ENCODE measurements at regions not wholly inside any gene's neighbourhood (a gene's known extent, or its start where the extent isn't known, plus 50 kb on each side); places are given as distances from the start of the nearest gene placed in this dataset.

DNA sequence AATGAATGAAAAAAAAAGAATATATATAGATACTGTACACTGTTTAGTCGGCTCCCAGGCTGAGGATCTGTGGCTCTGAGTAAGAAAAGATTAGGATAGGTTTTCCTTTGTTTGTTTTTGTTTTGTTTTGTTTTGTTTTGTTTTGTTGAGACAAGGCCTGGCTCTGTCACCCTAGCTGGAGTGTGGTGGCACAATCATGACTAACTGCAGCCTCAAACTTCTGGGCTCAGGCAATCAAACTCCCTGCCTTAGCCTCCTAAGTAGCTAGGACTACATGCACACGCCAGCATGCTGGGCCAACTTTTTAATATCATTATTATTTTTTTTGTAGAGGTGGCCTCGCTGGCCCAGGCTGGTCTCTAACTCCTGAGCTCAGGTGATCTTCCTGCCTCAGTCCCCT is 87.9 kb upstream of the PTBP2 start:
- Histone ChIP-seq H3K27ac (no peak overlapping the region), H3K79me2 (ENCODE audit: insufficient read depth) (no peaks in the 10 kb centered on the region), H3K9me2 (ENCODE audit: insufficient read depth) (no peaks in the 10 kb centered on the region), H3K4me2 (ENCODE audit: unreplicated experiment) (no peak overlapping the region), H2AFZ (no peak overlapping the region), H3K4me3 (no peak overlapping the region), H3F3A (ENCODE audit: insufficient read depth) (no peaks in the 10 kb centered on the region), H3K27me3 (replicated peaks; ENCODE audit: insufficient read depth) (no peaks in the 10 kb centered on the region), H3K36me3 (ENCODE audit: low read depth) (no peaks in the 10 kb centered on the region), H3K9me3 (ENCODE audit: low read depth) (no peaks in the 10 kb centered on the region), H3K4me1 (ENCODE audit: insufficient read depth) (no peaks in the 10 kb centered on the region), H4K20me1 (ENCODE audit: insufficient read depth) (no peaks in the 10 kb centered on the region), H3K9ac (no peak overlapping the region)
- DNase-seq: no peak
- in situ Hi-C loops (cut with MboI): no loop called here
- TF ChIP-seq EZH2 (IDR thresholded peaks at IDR 0.05; ENCODE audit: insufficient read depth, poor library complexity, severe bottlenecking): no peak
- TF ChIP-seq EZH2phosphoT487 (IDR thresholded peaks at IDR 0.05; ENCODE audit: insufficient read depth, low read depth): no peak
- WGBS, 2 experiments (ENCODE audit: low coverage in 1 of 2, low lambda C conversion rate in 2 of 2, missing lambda C conversion rate in 2 of 2): 95 to 96% methylated on average over 3 of the region's 3 CpGs

DNA sequence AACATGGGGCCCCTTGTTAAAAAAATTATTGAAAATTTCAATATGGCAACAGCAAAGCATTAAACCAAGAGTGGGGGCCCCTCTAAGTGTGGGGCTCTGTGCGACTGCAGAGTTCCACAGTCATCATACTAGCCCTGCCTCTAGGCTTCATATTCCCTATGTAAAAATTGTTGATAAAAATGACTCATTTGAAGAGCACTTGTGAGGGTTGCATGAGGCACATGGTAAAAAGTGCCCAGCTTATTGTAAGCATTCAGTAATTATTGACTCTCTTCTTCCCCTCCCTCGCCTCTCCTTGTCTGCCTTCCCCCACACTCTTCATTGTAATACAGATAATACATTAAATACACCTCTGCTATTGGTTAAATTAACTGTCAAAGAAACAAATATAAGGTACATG is 86.7 kb upstream of the PTBP2 start:
- in situ Hi-C loops (cut with MboI): no loop called here
- Histone ChIP-seq H3F3A (ENCODE audit: insufficient read depth) (no peaks in the 10 kb centered on the region), H3K27ac (no peak overlapping the region), H2AFZ (no peak overlapping the region), H4K20me1 (ENCODE audit: insufficient read depth) (no peaks in the 10 kb centered on the region), H3K9me2 (ENCODE audit: insufficient read depth) (no peaks in the 10 kb centered on the region), H3K9me3 (ENCODE audit: low read depth) (no peaks in the 10 kb centered on the region), H3K9ac (no peak overlapping the region), H3K4me3 (no peak overlapping the region), H3K4me1 (ENCODE audit: insufficient read depth) (no peaks in the 10 kb centered on the region), H3K4me2 (ENCODE audit: unreplicated experiment) (no peak overlapping the region), H3K36me3 (ENCODE audit: low read depth) (no peaks in the 10 kb centered on the region), H3K79me2 (ENCODE audit: insufficient read depth) (no peaks in the 10 kb centered on the region), H3K27me3 (replicated peaks; ENCODE audit: insufficient read depth) (no peaks in the 10 kb centered on the region)
- WGBS, 2 experiments (ENCODE audit: low coverage in 1 of 2, low lambda C conversion rate in 2 of 2, missing lambda C conversion rate in 2 of 2): 97 to 99% methylated on average over 2 of the region's 2 CpGs
- no peak for DNase-seq
- TF ChIP-seq EZH2 (IDR thresholded peaks at IDR 0.05; ENCODE audit: insufficient read depth, poor library complexity, severe bottlenecking) (no peak), EZH2phosphoT487 (IDR thresholded peaks at IDR 0.05; ENCODE audit: insufficient read depth, low read depth) (no peak)

DNA sequence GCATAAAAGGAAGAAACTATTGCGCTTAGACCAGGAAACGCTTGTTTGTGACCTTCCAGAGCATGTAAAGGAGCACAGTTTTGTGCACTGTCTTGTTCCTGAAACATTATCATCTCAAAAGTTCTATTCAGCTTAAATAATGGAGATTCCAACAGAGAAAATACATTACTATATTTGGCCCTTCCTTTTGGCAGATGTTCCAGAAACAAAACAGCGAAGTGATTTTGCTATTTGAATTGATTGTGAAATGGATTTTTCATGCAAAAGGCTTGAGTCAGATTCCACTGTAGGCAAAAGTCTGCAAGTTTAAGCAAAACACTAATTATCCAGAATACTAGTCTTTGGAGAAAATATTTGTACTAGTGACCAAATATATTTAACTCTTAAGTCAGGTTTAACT is 80.3 kb upstream of the PTBP2 start:
- in situ Hi-C loops (cut with MboI): no loop called here
- no peak overlapping the region for H3K27ac ChIP-seq
- H3K36me3 ChIP-seq (ENCODE audit: low read depth): no peaks in the 10 kb centered on the region
- no peak overlapping the region for H2AFZ ChIP-seq
- 0 out of 2 replicates have a peak, but pooled peaks cover 4% of the 10 kb centered on the region for H3F3A ChIP-seq (ENCODE audit: insufficient read depth)
- no peak overlapping the region for H3K4me3 ChIP-seq
- no peak overlapping the region for H3K4me2 ChIP-seq (ENCODE audit: unreplicated experiment)
- no peaks in the 10 kb centered on the region for H3K27me3 ChIP-seq (replicated peaks; ENCODE audit: insufficient read depth)
- 57 to 60% methylated on average over 3 of the region's 3 CpGs for WGBS, 2 experiments (ENCODE audit: low coverage in 1 of 2, low lambda C conversion rate in 2 of 2, missing lambda C conversion rate in 2 of 2)
- no peak for TF ChIP-seq EZH2phosphoT487 (IDR thresholded peaks at IDR 0.05; ENCODE audit: insufficient read depth, low read depth)
- no peak overlapping the region for H3K9ac ChIP-seq
- H3K9me2 ChIP-seq (ENCODE audit: insufficient read depth): no peaks in the 10 kb centered on the region
- H3K9me3 ChIP-seq (ENCODE audit: low read depth): no peaks in the 10 kb centered on the region
- H3K79me2 ChIP-seq (ENCODE audit: insufficient read depth): no peaks in the 10 kb centered on the region
- H3K4me1 ChIP-seq (ENCODE audit: insufficient read depth): peaks cover 4% of the 10 kb centered on the region
- peak; percentile 73 for DNase-seq
- no peaks in the 10 kb centered on the region for H4K20me1 ChIP-seq (ENCODE audit: insufficient read depth)

DNA sequence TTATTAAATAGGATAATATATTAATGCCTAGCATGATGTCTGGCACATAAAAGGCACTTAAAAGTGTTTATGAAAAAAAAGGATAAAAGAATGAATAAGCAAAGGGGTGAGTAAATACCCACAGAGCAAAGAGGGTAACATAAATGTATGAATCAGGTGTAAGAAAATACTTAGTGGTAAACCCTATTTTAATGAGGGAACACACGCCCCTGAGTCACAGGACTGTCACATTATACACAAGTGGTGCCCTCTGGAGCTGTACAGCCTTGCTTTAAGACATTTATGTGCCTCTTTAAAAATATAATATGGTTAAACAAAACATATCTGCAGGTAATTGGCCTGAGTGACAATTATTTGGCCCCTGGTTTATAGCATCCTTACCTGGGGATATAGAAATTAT is 78.1 kb upstream of the PTBP2 start:
- no peak for DNase-seq
- H3K79me2 ChIP-seq (ENCODE audit: insufficient read depth): no peaks in the 10 kb centered on the region
- in situ Hi-C loops (cut with MboI): no loop called here
- 0 out of 2 replicates have a peak, but pooled peaks cover 4% of the 10 kb centered on the region for H3F3A ChIP-seq (ENCODE audit: insufficient read depth)
- H3K9ac ChIP-seq: no peak overlapping the region
- H3K27ac ChIP-seq: no peak overlapping the region
- TF ChIP-seq EZH2 (IDR thresholded peaks at IDR 0.05; ENCODE audit: insufficient read depth, poor library complexity, severe bottlenecking) (no peak), EZH2phosphoT487 (IDR thresholded peaks at IDR 0.05; ENCODE audit: insufficient read depth, low read depth) (no peak)
- no peak overlapping the region for H2AFZ ChIP-seq
- no peak overlapping the region for H3K4me3 ChIP-seq
- no peaks in the 10 kb centered on the region for H3K36me3 ChIP-seq (ENCODE audit: low read depth)
- no peaks in the 10 kb centered on the region for H3K27me3 ChIP-seq (replicated peaks; ENCODE audit: insufficient read depth)
- H3K4me2 ChIP-seq (ENCODE audit: unreplicated experiment): no peak overlapping the region
- 72 to 84% methylated on average over 1 of the region's 1 CpG for WGBS, 2 experiments (ENCODE audit: low coverage in 1 of 2, low lambda C conversion rate in 2 of 2, missing lambda C conversion rate in 2 of 2)
- no peaks in the 10 kb centered on the region for H3K9me2 ChIP-seq (ENCODE audit: insufficient read depth)
- peaks cover 4% of the 10 kb centered on the region for H3K4me1 ChIP-seq (ENCODE audit: insufficient read depth)
- H4K20me1 ChIP-seq (ENCODE audit: insufficient read depth): no peaks in the 10 kb centered on the region
- H3K9me3 ChIP-seq (ENCODE audit: low read depth): no peaks in the 10 kb centered on the region

DNA sequence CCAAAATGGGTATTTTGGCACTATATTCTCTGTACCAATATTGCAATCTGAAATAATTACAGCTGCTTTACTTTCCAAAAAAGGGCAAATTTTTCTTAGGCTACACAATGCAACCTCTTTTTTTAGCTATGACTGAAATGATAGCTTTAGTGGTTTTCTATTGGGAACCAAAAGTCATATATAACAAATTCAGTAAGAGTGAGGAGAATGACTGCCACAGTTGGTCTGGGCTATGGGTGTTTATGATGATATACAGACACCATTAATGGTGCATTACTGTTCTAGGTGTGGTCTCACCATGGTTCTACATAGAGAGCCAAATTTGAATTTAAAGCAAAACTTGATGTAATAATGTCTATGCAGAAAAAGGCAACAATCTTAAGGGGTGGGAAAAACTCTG is 72.3 kb upstream of the PTBP2 start:
- no peaks in the 10 kb centered on the region for H3F3A ChIP-seq (ENCODE audit: insufficient read depth)
- H3K9ac ChIP-seq: no peak overlapping the region
- H3K4me3 ChIP-seq: no peak overlapping the region
- no peak overlapping the region for H2AFZ ChIP-seq
- H3K4me2 ChIP-seq (ENCODE audit: unreplicated experiment): no peak overlapping the region
- no peak overlapping the region for H3K27ac ChIP-seq
- no peaks in the 10 kb centered on the region for H3K9me3 ChIP-seq (ENCODE audit: low read depth)
- no peaks in the 10 kb centered on the region for H3K79me2 ChIP-seq (ENCODE audit: insufficient read depth)
- no peaks in the 10 kb centered on the region for H3K9me2 ChIP-seq (ENCODE audit: insufficient read depth)
- no peaks in the 10 kb centered on the region for H3K4me1 ChIP-seq (ENCODE audit: insufficient read depth)
- no peak for DNase-seq
- no peaks in the 10 kb centered on the region for H3K27me3 ChIP-seq (replicated peaks; ENCODE audit: insufficient read depth)
- H4K20me1 ChIP-seq (ENCODE audit: insufficient read depth): no peaks in the 10 kb centered on the region
- TF ChIP-seq EZH2phosphoT487 (IDR thresholded peaks at IDR 0.05; ENCODE audit: insufficient read depth, low read depth) (no peak), EZH2 (IDR thresholded peaks at IDR 0.05; ENCODE audit: insufficient read depth, poor library complexity, severe bottlenecking) (no peak)
- H3K36me3 ChIP-seq (ENCODE audit: low read depth): no peaks in the 10 kb centered on the region
- in situ Hi-C loops (cut with MboI): no loop called here
